ENCODE measurements at regions not wholly inside any gene's neighbourhood (a gene's known extent, or its start where the extent isn't known, plus 50 kb on each side); places are given as distances from the start of the nearest gene placed in this dataset.

- H3K4me2 ChIP-seq, result no peak overlapping the region
- H4K20me1 ChIP-seq (ENCODE audit: low read depth), result no peaks in the 10 kb centered on the region
- H3K36me3 ChIP-seq, result no peaks in the 10 kb centered on the region
- DNase-seq (ENCODE audit: low spot score), result no peak
- H3K36me3 Mint-ChIP-seq, result no peaks in the 10 kb centered on the region
- H3K4me1 Mint-ChIP-seq, result peaks cover 12% of the 10 kb centered on the region
- H3K4me3 Mint-ChIP-seq, result no peak overlapping the region
- no peaks in the 10 kb centered on the region for H3K27me3 Mint-ChIP-seq (ENCODE audit: insufficient read depth, low read depth)
- no peaks in the 10 kb centered on the region for H3K9me3 ChIP-seq (ENCODE audit: low read depth)
- TF ChIP-seq EZH2 (IDR thresholded peaks at IDR 0.05), result no peak
- no peak for TF ChIP-seq EZH2phosphoT487 (IDR thresholded peaks at IDR 0.05)
- TF ChIP-seq CTCF (IDR thresholded peaks at IDR 0.05), result no peak
- no peak overlapping the region for H3K9ac ChIP-seq
- no peaks in the 10 kb centered on the region for H3F3A ChIP-seq (ENCODE audit: low read depth)
- no peaks in the 10 kb centered on the region for H3K9me3 Mint-ChIP-seq
- no peak overlapping the region for H2AFZ ChIP-seq (replicated peaks)
- no peak overlapping the region for H3K27ac Mint-ChIP-seq
- H3K4me1 ChIP-seq, result peaks cover 6% of the 10 kb centered on the region
- no peak overlapping the region for H3K27ac ChIP-seq
- H3K4me3 ChIP-seq, result no peak overlapping the region
- no peaks in the 10 kb centered on the region for H3K27me3 ChIP-seq
- no peaks in the 10 kb centered on the region for H3K79me2 ChIP-seq (ENCODE audit: low read depth)
These were observed 270.9 kb downstream of the FAM181B start for GRCh38 chr11:82462608-82463242.

DNA sequence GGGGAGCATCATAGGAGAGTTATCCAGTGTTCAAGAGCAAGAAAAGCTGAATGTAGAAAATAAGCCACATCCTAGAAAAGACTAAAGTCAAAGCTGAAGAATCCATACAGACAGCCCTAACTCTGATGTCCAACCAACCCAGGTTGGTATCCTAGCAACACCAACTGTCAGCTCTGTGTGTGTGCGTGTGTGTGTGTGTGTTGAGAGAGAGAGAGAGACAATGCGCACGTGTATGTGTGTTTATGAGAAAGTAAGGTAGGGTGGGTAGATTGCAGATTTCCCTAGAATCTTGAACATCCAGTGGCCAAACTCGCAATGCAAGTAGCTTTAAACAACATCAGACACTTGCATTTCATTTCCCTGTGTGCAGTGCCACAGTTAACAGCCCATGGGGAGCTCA, 274.9 kb downstream of the FAM181B start:
- H3K36me3 Mint-ChIP-seq, result no peaks in the 10 kb centered on the region
- Histone ChIP-seq H3K27me3 (no peaks in the 10 kb centered on the region), H3K4me2 (no peak overlapping the region), H3K36me3 (no peaks in the 10 kb centered on the region), H3K79me2 (ENCODE audit: low read depth) (no peaks in the 10 kb centered on the region), H3K27ac (no peak overlapping the region), H3F3A (ENCODE audit: low read depth) (no peaks in the 10 kb centered on the region), H3K9me3 (ENCODE audit: low read depth) (no peaks in the 10 kb centered on the region), H3K4me1 (peaks cover 6% of the 10 kb centered on the region), H3K4me3 (no peak overlapping the region), H4K20me1 (ENCODE audit: low read depth) (no peaks in the 10 kb centered on the region), H2AFZ (replicated peaks) (peak overlapping the region; percentile 73), H3K9ac (no peak overlapping the region)
- H3K27me3 Mint-ChIP-seq (ENCODE audit: insufficient read depth, low read depth), result no peaks in the 10 kb centered on the region
- H3K4me3 Mint-ChIP-seq, result no peak overlapping the region
- TF ChIP-seq EZH2 (IDR thresholded peaks at IDR 0.05) (no peak), EZH2phosphoT487 (IDR thresholded peaks at IDR 0.05) (no peak), CTCF (IDR thresholded peaks at IDR 0.05) (no peak)
- no peaks in the 10 kb centered on the region for H3K9me3 Mint-ChIP-seq
- peaks cover 12% of the 10 kb centered on the region for H3K4me1 Mint-ChIP-seq
- peak; percentile 65 for DNase-seq (ENCODE audit: low spot score)
- H3K27ac Mint-ChIP-seq, result peak overlapping the region; percentile 9

DNA sequence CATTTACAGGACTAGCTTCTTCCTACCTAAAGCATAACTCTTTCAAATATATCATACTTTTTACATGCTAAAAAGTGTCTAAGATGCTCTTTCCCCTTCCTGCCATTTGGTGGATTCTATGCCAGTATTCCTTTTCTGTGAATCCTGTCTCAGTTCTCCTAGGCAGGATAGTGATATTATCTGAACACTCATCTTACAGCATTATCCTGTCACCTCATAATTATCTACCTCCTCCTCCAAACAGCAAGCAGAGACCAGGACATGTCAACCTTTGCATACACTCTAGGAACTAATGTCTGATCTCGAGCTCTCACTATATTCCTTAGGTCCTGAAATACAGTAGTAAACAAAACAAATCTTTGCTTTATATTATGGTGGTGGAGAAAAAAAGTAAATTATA, 275.5 kb downstream of the FAM181B start:
- no peaks in the 10 kb centered on the region for H3K9me3 Mint-ChIP-seq

More for the DNA sequence above, 275.5 kb downstream of the FAM181B start:
- Mint-ChIP-seq H3K4me3 (no peak overlapping the region), H3K27ac (no peak overlapping the region), H3K4me1 (peaks cover 12% of the 10 kb centered on the region), H3K36me3 (no peaks in the 10 kb centered on the region), H3K27me3 (ENCODE audit: insufficient read depth, low read depth) (no peaks in the 10 kb centered on the region)
- peaks cover 6% of the 10 kb centered on the region for H3K4me1 ChIP-seq
- H3K27me3 ChIP-seq, result no peaks in the 10 kb centered on the region
- no peak overlapping the region for H3K4me2 ChIP-seq
- H3K27ac ChIP-seq, result no peak overlapping the region
- H3K36me3 ChIP-seq, result no peaks in the 10 kb centered on the region
- H3K79me2 ChIP-seq (ENCODE audit: low read depth), result no peaks in the 10 kb centered on the region
- no peak for TF ChIP-seq EZH2phosphoT487 (IDR thresholded peaks at IDR 0.05)
- no peak for TF ChIP-seq CTCF (IDR thresholded peaks at IDR 0.05)
- TF ChIP-seq EZH2 (IDR thresholded peaks at IDR 0.05), result no peak
- no peaks in the 10 kb centered on the region for H4K20me1 ChIP-seq (ENCODE audit: low read depth)
- no peak overlapping the region for H3K9ac ChIP-seq
- H3K9me3 ChIP-seq (ENCODE audit: low read depth), result no peaks in the 10 kb centered on the region
- no peak for DNase-seq (ENCODE audit: low spot score)
- H3F3A ChIP-seq (ENCODE audit: low read depth), result no peaks in the 10 kb centered on the region
- H2AFZ ChIP-seq (replicated peaks), result no peak overlapping the region
- H3K4me3 ChIP-seq, result no peak overlapping the region

All from neural progenitor cell (in vitro differentiated cells).